ENCODE measurements at regions not wholly inside any gene's neighbourhood (a gene's known extent, or its start where the extent isn't known, plus 50 kb on each side); places are given as distances from the start of the nearest gene placed in this dataset.
"Not testable (repeated sequence)": the region's sequence is repeated elsewhere in the genome, so short reads cannot be mapped to it uniquely, and the experiment has no call there.

DNA sequence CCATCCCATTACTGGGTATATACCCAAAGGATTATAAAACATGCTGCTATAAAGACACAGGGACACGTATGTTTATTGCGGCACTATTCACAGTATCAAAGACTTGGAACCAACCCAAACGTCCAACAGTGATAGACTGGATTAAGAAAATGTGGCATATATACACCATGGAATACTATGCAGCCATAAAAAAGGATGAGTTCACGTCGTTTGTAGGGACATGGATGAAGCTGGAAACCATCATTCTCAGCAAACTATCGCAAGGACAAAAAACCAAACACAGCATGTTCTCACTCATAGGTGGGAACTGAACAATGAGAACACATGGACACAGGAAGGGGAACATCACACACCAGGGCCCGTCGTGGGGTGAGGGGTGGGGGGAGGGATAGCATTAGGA is 106.1 kb downstream of the CHD1L start:
- H3K9me3 ChIP-seq (ENCODE audit: control insufficient read depth in 5 of 5, low read length in 5 of 5); H3K4me3 ChIP-seq (ENCODE audit: low read depth in 1 of 5, low read length in 5 of 5); H3K36me3 ChIP-seq (ENCODE audit: control insufficient read depth in 5 of 5, insufficient read depth in 5 of 5, low read length in 5 of 5); H3K9ac ChIP-seq (ENCODE audit: low read length in 5 of 5); H3K27ac ChIP-seq (ENCODE audit: low read depth, low read length); H3K4me1 ChIP-seq (ENCODE audit: control insufficient read depth in 5 of 5, insufficient read depth in 5 of 5, low read length in 5 of 5); H3K27me3 ChIP-seq (ENCODE audit: control insufficient read depth in 5 of 5, insufficient read depth in 4 of 5, low read length in 5 of 5): not testable (repeated sequence)

DNA sequence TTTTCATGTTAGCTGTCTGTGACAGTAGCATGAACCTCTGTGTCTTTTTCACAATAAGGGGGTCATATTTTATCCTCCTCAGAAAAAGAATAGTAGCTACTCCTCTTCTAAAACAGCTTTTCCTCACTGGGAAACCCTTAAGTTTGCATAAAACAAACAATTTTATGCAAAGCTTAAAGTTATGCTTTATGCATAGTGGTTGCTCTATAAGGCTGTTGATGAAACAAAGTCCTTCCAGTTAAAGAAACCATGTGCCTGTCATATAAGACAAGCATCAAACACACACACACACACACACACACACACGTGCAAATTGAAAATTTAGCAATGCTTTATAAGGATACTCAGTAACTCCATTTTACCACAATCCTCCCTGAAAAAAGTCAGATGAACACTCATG is 107.0 kb downstream of the CHD1L start:
- Histone ChIP-seq H3K27ac (ENCODE audit: low read depth, low read length) (no peak overlapping the region), H3K4me1 (ENCODE audit: control insufficient read depth in 5 of 5, insufficient read depth in 5 of 5, low read length in 5 of 5) (no peaks in the 10 kb centered on the region), H3K27me3 (ENCODE audit: control insufficient read depth in 5 of 5, insufficient read depth in 4 of 5, low read length in 5 of 5) (no peaks in the 10 kb centered on the region), H3K9me3 (ENCODE audit: control insufficient read depth in 5 of 5, low read length in 5 of 5) (no peaks in the 10 kb centered on the region), H3K36me3 (ENCODE audit: control insufficient read depth in 5 of 5, insufficient read depth in 5 of 5, low read length in 5 of 5) (no peaks in the 10 kb centered on the region), H3K9ac (ENCODE audit: low read length in 5 of 5) (no peak overlapping the region), H3K4me3 (ENCODE audit: low read depth in 1 of 5, low read length in 5 of 5) (no peak overlapping the region)

DNA sequence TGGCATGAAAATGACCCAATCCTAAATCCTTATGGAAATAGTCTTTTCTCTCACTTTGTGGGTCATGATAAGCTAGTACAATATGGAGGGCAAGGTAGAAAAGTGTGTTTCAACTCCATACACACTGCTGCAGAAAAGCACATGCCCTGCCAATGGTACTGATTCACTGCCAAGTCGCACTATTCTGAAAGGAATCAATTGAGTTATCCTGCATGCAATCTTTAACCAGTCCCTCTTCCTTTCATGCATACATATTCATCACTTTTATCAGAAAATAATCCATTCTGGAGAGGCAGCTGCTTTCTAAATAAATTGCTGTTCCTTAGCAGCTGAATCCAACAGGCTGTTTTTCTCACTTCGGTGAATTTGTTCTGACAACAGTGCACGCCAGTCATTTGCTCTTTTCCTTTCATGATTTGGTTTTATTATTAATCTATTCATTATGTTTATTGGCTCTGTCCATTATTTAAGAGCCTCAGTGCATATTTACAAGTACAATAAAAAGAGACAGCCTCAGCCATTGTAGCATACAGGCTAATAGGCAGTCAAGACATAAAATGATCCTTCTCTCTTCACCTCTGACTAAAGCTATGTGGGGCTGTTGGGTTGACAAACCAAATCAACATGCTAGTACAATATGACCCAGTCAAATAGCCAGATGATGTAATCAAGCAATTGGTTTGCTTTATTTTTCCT is 108.8 kb downstream of the CHD1L start:
- Histone ChIP-seq H3K4me1 (ENCODE audit: control insufficient read depth in 5 of 5, insufficient read depth in 5 of 5, low read length in 5 of 5) (no peaks in the 10 kb centered on the region), H3K9ac (ENCODE audit: low read length in 5 of 5) (no peak overlapping the region), H3K27ac (ENCODE audit: low read depth, low read length) (no peak overlapping the region), H3K36me3 (ENCODE audit: control insufficient read depth in 5 of 5, insufficient read depth in 5 of 5, low read length in 5 of 5) (no peaks in the 10 kb centered on the region), H3K4me3 (ENCODE audit: low read depth in 1 of 5, low read length in 5 of 5) (no peak overlapping the region), H3K27me3 (ENCODE audit: control insufficient read depth in 5 of 5, insufficient read depth in 4 of 5, low read length in 5 of 5) (no peaks in the 10 kb centered on the region), H3K9me3 (ENCODE audit: control insufficient read depth in 5 of 5, low read length in 5 of 5) (no peaks in the 10 kb centered on the region)

DNA sequence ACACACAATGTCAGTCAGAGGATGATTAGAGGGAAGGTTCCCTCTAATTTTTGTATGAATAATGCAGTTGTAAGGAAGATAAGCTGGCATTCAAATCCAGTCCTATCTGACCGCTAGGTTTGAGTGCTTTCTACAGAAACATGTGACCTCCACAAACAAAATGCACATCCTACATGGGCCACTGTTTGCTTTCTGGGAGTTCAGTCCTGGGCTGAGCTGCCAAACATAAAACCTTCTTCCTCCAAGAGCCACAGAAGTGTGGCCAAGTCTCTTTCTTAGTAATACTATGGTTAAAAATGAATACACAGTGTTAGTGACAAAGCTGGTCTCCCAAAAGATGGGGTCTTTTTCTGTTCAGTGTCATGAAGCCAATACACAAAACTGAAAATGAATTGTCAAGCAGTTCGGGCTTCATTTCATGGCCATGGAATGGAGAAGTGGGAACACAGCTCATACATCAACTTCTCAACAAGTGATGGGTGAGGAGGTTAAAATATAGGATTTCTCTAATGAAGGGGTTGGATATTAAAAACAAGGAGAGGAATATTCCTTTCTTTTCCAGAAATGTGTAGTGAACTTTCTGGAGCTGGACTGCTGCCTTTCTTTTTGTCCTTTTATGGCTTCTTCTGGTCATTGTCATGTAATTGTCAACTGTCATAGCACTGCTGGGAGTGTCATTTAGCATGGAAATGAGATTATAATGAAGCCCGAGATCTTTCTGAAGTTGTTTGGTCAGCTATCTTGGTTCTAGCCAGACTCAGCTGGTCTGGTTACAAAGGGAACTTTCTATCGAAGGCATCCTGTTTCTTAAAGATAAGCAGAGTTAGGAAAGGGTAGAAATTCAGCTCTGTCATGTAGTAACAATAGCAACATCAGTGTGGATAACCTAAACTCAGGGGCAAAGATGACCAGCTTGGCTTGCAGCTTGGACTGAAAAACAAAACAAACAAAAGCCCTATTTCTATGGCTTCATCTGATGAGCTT is 135.1 kb downstream of the CHD1L start:
- Histone ChIP-seq H3K4me3 (ENCODE audit: low read depth in 1 of 5, low read length in 5 of 5) (no peak overlapping the region), H3K27ac (ENCODE audit: low read depth, low read length) (no peak overlapping the region), H3K9me3 (ENCODE audit: control insufficient read depth in 5 of 5, low read length in 5 of 5) (peaks cover 0 to 5% (median 0%) of the 10 kb centered on the region in 5 donors), H3K9ac (ENCODE audit: low read length in 5 of 5) (no peak overlapping the region), H3K36me3 (ENCODE audit: control insufficient read depth in 5 of 5, insufficient read depth in 5 of 5, low read length in 5 of 5) (no peaks in the 10 kb centered on the region), H3K27me3 (ENCODE audit: control insufficient read depth in 5 of 5, insufficient read depth in 4 of 5, low read length in 5 of 5) (no peaks in the 10 kb centered on the region), H3K4me1 (ENCODE audit: control insufficient read depth in 5 of 5, insufficient read depth in 5 of 5, low read length in 5 of 5) (no peaks in the 10 kb centered on the region)

DNA sequence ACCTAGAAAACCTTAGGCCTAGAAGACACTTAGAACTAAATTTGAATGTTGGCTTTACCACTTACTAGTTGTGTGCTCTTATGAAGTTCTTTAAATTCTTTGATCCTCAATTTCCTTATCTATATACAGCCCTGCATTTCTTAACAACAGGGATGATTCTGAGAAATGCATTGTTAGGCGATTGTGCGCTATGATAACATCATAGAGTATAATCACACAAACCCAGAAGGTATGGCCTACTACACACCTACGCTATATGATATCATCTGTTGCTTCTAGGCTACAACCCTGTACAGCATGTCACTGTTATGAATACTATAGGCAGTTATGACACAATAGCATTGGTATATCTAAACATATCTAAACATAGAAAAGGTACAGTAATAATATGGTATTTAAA is 137.4 kb downstream of the CHD1L start:
- Histone ChIP-seq H3K9me3 (ENCODE audit: control insufficient read depth in 5 of 5, low read length in 5 of 5) (no peaks in the 10 kb centered on the region), H3K4me3 (ENCODE audit: low read depth in 1 of 5, low read length in 5 of 5) (no peak overlapping the region), H3K27ac (ENCODE audit: low read depth, low read length) (no peak overlapping the region), H3K36me3 (ENCODE audit: control insufficient read depth in 5 of 5, insufficient read depth in 5 of 5, low read length in 5 of 5) (no peaks in the 10 kb centered on the region), H3K27me3 (ENCODE audit: control insufficient read depth in 5 of 5, insufficient read depth in 4 of 5, low read length in 5 of 5) (no peaks in the 10 kb centered on the region), H3K9ac (ENCODE audit: low read length in 5 of 5) (no peak overlapping the region), H3K4me1 (ENCODE audit: control insufficient read depth in 5 of 5, insufficient read depth in 5 of 5, low read length in 5 of 5) (no peaks in the 10 kb centered on the region)

DNA sequence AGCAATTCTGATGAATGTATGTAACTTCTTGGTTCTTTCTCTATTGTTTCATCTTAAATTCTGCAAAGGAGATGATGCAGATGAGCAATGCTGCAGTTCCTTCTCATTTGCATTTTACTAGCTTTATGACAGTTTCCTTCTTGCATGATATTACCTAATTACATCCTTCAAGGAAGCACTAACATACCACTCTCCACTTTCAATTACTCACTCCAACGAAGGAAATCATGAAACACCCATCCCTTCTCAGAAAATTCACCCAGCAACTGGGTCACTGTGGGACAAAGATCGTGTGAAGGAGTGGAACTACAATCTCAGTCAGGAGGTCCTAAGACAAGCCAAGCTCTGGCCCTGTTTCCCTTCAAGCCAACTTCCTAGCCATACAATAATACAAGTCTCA is 142.3 kb downstream of the CHD1L start:
- no peak overlapping the region for H3K27ac ChIP-seq (ENCODE audit: low read depth, low read length)
- H3K4me1 ChIP-seq (ENCODE audit: control insufficient read depth in 5 of 5, insufficient read depth in 5 of 5, low read length in 5 of 5), result no peaks in the 10 kb centered on the region
- no peak overlapping the region for H3K4me3 ChIP-seq (ENCODE audit: low read depth in 1 of 5, low read length in 5 of 5)
- no peaks in the 10 kb centered on the region for H3K9me3 ChIP-seq (ENCODE audit: control insufficient read depth in 5 of 5, low read length in 5 of 5)
- H3K36me3 ChIP-seq (ENCODE audit: control insufficient read depth in 5 of 5, insufficient read depth in 5 of 5, low read length in 5 of 5), result no peaks in the 10 kb centered on the region
- H3K9ac ChIP-seq (ENCODE audit: low read length in 5 of 5), result no peak overlapping the region
- H3K27me3 ChIP-seq (ENCODE audit: control insufficient read depth in 5 of 5, insufficient read depth in 4 of 5, low read length in 5 of 5), result peaks cover 0 to 5% (median 0%) of the 10 kb centered on the region in 5 donors

DNA sequence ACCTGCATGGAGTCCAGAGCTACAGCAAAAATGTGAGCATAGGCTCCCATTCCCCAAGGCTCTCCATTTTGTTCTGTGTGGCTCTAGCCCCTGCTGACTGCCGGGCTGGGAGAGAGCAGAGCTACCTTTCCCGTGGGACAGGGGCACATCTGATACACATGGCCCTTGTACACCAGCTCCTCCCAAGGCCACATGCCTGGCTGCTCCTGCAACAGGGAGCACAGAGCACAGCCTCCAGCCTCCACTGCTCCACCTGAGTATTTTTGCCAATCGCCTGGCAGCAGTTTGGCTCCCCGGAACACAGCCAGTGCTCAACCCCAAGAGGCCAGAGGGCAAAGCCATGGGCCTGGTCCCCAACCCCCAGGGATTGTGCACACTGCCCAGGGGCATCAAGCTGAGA is 146.5 kb downstream of the CHD1L start:
- H3K27me3 ChIP-seq (ENCODE audit: control insufficient read depth in 5 of 5, insufficient read depth in 4 of 5, low read length in 5 of 5), result peaks cover 0 to 6% (median 0%) of the 10 kb centered on the region in 5 donors
- H3K4me3 ChIP-seq (ENCODE audit: low read depth in 1 of 5, low read length in 5 of 5), result no peak overlapping the region
- no peak overlapping the region for H3K27ac ChIP-seq (ENCODE audit: low read depth, low read length)
- no peaks in the 10 kb centered on the region for H3K36me3 ChIP-seq (ENCODE audit: control insufficient read depth in 5 of 5, insufficient read depth in 5 of 5, low read length in 5 of 5)
- H3K9me3 ChIP-seq (ENCODE audit: control insufficient read depth in 5 of 5, low read length in 5 of 5), result peaks cover 0 to 7% (median 0%) of the 10 kb centered on the region in 5 donors
- H3K9ac ChIP-seq (ENCODE audit: low read length in 5 of 5), result no peak overlapping the region
- no peaks in the 10 kb centered on the region for H3K4me1 ChIP-seq (ENCODE audit: control insufficient read depth in 5 of 5, insufficient read depth in 5 of 5, low read length in 5 of 5)

DNA sequence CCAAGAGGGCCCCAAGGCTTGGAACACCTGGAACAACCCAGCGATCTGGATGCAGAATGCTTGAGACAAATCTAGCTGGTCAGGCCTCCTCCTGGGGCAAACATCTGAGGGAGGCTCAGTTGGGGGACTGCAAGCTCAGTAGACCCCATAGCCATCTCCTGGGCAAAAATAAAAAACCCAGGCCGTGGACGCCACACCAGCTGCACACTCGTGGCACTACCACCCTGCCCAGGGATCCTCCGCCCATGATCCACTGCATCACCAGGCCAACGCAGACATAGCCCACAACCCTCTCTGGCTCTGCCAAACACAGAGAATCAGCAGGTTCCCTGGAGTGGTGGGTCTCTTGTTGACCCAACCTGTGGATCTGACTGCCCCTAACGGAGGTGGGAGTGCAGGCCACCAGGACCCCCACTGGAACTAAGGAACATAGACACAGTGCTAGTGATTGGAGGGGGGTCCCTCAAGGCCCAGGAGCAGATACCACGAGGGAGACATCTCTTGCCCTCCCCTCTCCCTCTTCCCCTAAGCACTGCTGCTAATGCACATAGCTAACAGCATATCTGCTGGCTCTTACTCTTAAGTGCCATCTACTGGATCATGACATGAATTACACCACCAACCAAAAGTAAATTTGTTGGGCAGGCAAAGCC is 147.2 kb downstream of the CHD1L start:
- no peak overlapping the region for H3K9ac ChIP-seq (ENCODE audit: low read length in 5 of 5)
- H3K27ac ChIP-seq (ENCODE audit: low read depth, low read length), result no peak overlapping the region
- no peaks in the 10 kb centered on the region for H3K4me1 ChIP-seq (ENCODE audit: control insufficient read depth in 5 of 5, insufficient read depth in 5 of 5, low read length in 5 of 5)
- peaks cover 0 to 7% (median 0%) of the 10 kb centered on the region in 5 donors for H3K9me3 ChIP-seq (ENCODE audit: control insufficient read depth in 5 of 5, low read length in 5 of 5)
- H3K27me3 ChIP-seq (ENCODE audit: control insufficient read depth in 5 of 5, insufficient read depth in 4 of 5, low read length in 5 of 5), result peaks cover 0 to 6% (median 0%) of the 10 kb centered on the region in 5 donors
- no peaks in the 10 kb centered on the region for H3K36me3 ChIP-seq (ENCODE audit: control insufficient read depth in 5 of 5, insufficient read depth in 5 of 5, low read length in 5 of 5)
- no peak overlapping the region for H3K4me3 ChIP-seq (ENCODE audit: low read depth in 1 of 5, low read length in 5 of 5)

DNA sequence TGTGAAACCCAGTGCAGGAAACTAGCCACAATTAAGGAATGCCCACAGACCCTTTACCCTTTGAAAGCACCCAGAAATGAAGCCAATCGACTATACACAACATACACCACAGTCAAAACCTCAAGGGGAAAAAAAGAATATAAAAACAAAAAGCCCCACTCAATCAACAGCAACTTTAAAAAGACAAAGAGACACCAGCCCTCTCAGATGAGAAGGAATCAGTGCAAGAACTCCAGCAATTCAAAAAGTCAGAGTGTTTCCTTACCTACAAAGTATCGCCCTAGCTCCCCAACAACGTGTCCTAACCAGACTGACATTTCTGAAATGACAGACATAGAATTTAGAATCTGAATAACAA is 147.7 kb downstream of the CHD1L start:
- Histone ChIP-seq H3K4me1 (ENCODE audit: control insufficient read depth in 5 of 5, insufficient read depth in 5 of 5, low read length in 5 of 5) (no peaks in the 10 kb centered on the region), H3K9me3 (ENCODE audit: control insufficient read depth in 5 of 5, low read length in 5 of 5) (peaks cover 0 to 7% (median 0%) of the 10 kb centered on the region in 5 donors), H3K27ac (ENCODE audit: low read depth, low read length) (no peak overlapping the region), H3K9ac (ENCODE audit: low read length in 5 of 5) (no peak overlapping the region), H3K36me3 (ENCODE audit: control insufficient read depth in 5 of 5, insufficient read depth in 5 of 5, low read length in 5 of 5) (no peaks in the 10 kb centered on the region), H3K27me3 (ENCODE audit: control insufficient read depth in 5 of 5, insufficient read depth in 4 of 5, low read length in 5 of 5) (peaks cover 0 to 6% (median 0%) of the 10 kb centered on the region in 5 donors), H3K4me3 (ENCODE audit: low read depth in 1 of 5, low read length in 5 of 5) (no peak overlapping the region)

DNA sequence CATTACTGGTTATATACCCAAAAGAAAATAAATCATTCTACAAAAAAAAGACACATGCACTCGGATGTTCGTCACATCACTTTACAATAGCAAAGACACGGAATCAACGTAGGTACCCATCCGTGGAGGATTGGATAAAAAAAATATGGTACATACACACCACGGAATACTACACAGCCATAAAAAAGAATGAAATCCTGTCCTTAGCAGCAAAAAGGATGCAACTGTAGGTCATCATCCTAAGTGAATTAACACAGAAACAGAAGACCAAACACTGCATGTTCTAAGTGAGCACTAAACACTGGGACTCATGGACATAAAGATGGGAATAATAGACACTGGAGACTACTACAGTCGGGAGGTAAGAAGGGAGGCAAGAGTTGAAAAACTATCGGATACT is 148.6 kb downstream of the CHD1L start:
- no peak overlapping the region for H3K4me3 ChIP-seq (ENCODE audit: low read depth in 1 of 5, low read length in 5 of 5)
- H3K27ac ChIP-seq (ENCODE audit: low read depth, low read length), result no peak overlapping the region
- H3K9me3 ChIP-seq (ENCODE audit: control insufficient read depth in 5 of 5, low read length in 5 of 5), result peaks cover 0 to 7% (median under 1%) of the 10 kb centered on the region in 5 donors
- no peak overlapping the region for H3K9ac ChIP-seq (ENCODE audit: low read length in 5 of 5)
- no peaks in the 10 kb centered on the region for H3K4me1 ChIP-seq (ENCODE audit: control insufficient read depth in 5 of 5, insufficient read depth in 5 of 5, low read length in 5 of 5)
- H3K27me3 ChIP-seq (ENCODE audit: control insufficient read depth in 5 of 5, insufficient read depth in 4 of 5, low read length in 5 of 5), result peaks cover 0 to 6% (median 0%) of the 10 kb centered on the region in 5 donors
- no peaks in the 10 kb centered on the region for H3K36me3 ChIP-seq (ENCODE audit: control insufficient read depth in 5 of 5, insufficient read depth in 5 of 5, low read length in 5 of 5)
